ENCODE measurements at regions not wholly inside any gene's neighbourhood (a gene's known extent, or its start where the extent isn't known, plus 50 kb on each side); places are given as distances from the start of the nearest gene placed in this dataset.

GRCh38 chr11:25547292-25547691, 784.6 kb upstream of the ANO3 start:
- TF ChIP-seq CTCF (IDR thresholded peaks at IDR 0.05) (no peak), POLR2A (IDR thresholded peaks at IDR 0.05) (no peak)
